Stomach (tissue), 8 donors: ENCODE measurements at regions not wholly inside any gene's neighbourhood (a gene's known extent, or its start where the extent isn't known, plus 50 kb on each side); places are given as distances from the start of the nearest gene placed in this dataset.
"Not testable (repeated sequence)": the region's sequence is repeated elsewhere in the genome, so short reads cannot be mapped to it uniquely, and the experiment has no call there.

ENCODE experiments used
- DNase-seq, 2 donors: peaks; one replicate each; pipeline versions ENCODE4 v3.0.0 to v3.0.0-alpha.2; 2013 to 2019
- H3K27ac ChIP-seq, 5 donors: fragments of 200-600 bp in 4 of 5; sonication (generic) in 4 of 5; one replicate each; pipeline ENCODE4 v1.5.1; 2013 to 2019; ENCODE audit warnings: mild to moderate bottlenecking in 1 of 5, moderate library complexity in 1 of 5
- H3K27me3 ChIP-seq, 3 donors: fragments of 200-600 bp; sonication (generic); one replicate each; pipeline ENCODE4 v1.5.1; 2017 to 2019; ENCODE audit warnings: mixed run types in 1 of 3
- H3K36me3 ChIP-seq, 4 donors: fragments of 200-600 bp; sonication (generic); 1 replicate in 3 of 4; 2 replicates in 1 of 4; pipeline ENCODE4 v1.5.1; 2016 to 2019
- H3K4me1 ChIP-seq, 4 donors: fragments of 200-600 bp; sonication (generic); one replicate each; pipeline ENCODE4 v1.5.1; 2016 to 2019
- H3K4me3 ChIP-seq, 4 donors: fragments of 200-600 bp; sonication (generic) in 3 of 4; one replicate each; pipeline ENCODE4 v1.5.1; 2016 to 2019; ENCODE audit warnings: mild to moderate bottlenecking in 1 of 4
- H3K9me3 ChIP-seq, 4 donors: fragments of 200-600 bp; sonication (generic); one replicate each; pipeline ENCODE4 v1.5.1; 2016 to 2019
- CTCF ChIP-seq, 7 experiments: fragments of 450-650 bp in 4 of 7; fragments of 200-600 bp in 3 of 7; sonication (generic) in 3 of 7; IDR thresholded peaks; one replicate each; pipeline ENCODE4 v1.5.1; 2016 to 2019; ENCODE audit warnings: antibody characterized with exemption in 7 of 7, control low read depth in 2 of 7, mild to moderate bottlenecking in 1 of 7
- EP300 ChIP-seq: sonication (generic); formaldehyde crosslinking; IDR thresholded peaks from one replicate; pipeline ENCODE4 v1.6.1; 2017; ENCODE audit warnings: antibody characterized with exemption
- POLR2A ChIP-seq, 4 donors: fragments of 450-650 bp; IDR thresholded peaks; one replicate each; pipeline ENCODE4 v1.6.1; 2016; ENCODE audit warnings: antibody characterized with exemption in 4 of 4, control low read depth in 2 of 4, mild to moderate bottlenecking in 1 of 4, moderate library complexity in 1 of 4
- POLR2AphosphoS5 ChIP-seq, 3 donors: sonication (generic); formaldehyde crosslinking; IDR thresholded peaks; one replicate each; pipeline ENCODE4 v1.6.1; 2016; ENCODE audit warnings: antibody characterized with exemption in 3 of 3
- WGBS, 5 donors: extraction: QIAGEN DNeasy Blood & Tissue Kit in 3 of 5; methylation state at CpG; one replicate each; pipeline versions ENCODE4 v1.1.5 to v1.1.7; 2013 to 2018; 5-methylcytosine and 5-hydroxymethylcytosine counted together
- intact Hi-C: fragments of 100-400 bp; cut with DNase I; formaldehyde crosslinking; loops from one replicate; pipeline ENCODE4 v1.15.1; 2023; ENCODE audit warnings: low total_unique reads
- donor health status: healthy with polysubstance abuse.
- donor health status: Bipolar disorder and iron deficiency.
- donor health status: healthy.

- WGBS, 5 donors = 86 to 98% (median 93%) methylated on average over 4 of the region's 4 CpGs
- intact Hi-C loops = no loop called here
- no peaks in the 10 kb centered on the region for H3K36me3 ChIP-seq
- no peak for TF ChIP-seq CTCF (IDR thresholded peaks at IDR 0.05)
- TF ChIP-seq POLR2AphosphoS5 (IDR thresholded peaks at IDR 0.05) = no peak
- TF ChIP-seq POLR2A (IDR thresholded peaks at IDR 0.05) = no peak
- no peak for TF ChIP-seq EP300
- H3K9me3 ChIP-seq = no peaks in the 10 kb centered on the region
- no peaks in the 10 kb centered on the region for H3K27me3 ChIP-seq
- H3K4me1 ChIP-seq = no peaks in the 10 kb centered on the region
- no peak overlapping the region for H3K27ac ChIP-seq
- no peak for DNase-seq
- H3K4me3 ChIP-seq = no peak overlapping the region
Measured at GRCh38 chr18:38651736-38652135, 1086.1 kb upstream of the CELF4 start.

GRCh38 chr18:38648179-38648578 is 1082.6 kb upstream of the CELF4 start:
- 55 to 85% (median 65%) methylated on average over 1 of the region's 1 CpG for WGBS, 5 donors
- Histone ChIP-seq H3K27ac (no peak overlapping the region), H3K27me3 (no peaks in the 10 kb centered on the region), H3K4me3 (no peak overlapping the region), H3K36me3 (no peaks in the 10 kb centered on the region), H3K9me3 (no peaks in the 10 kb centered on the region), H3K4me1 (no peaks in the 10 kb centered on the region)
- TF ChIP-seq EP300 = no peak
- TF ChIP-seq CTCF (IDR thresholded peaks at IDR 0.05) = no peak
- no peak for TF ChIP-seq POLR2AphosphoS5 (IDR thresholded peaks at IDR 0.05)
- no peak for DNase-seq
- intact Hi-C loops = no loop called here

- TF ChIP-seq POLR2A (IDR thresholded peaks at IDR 0.05) (no peak), POLR2AphosphoS5 (IDR thresholded peaks at IDR 0.05) (no peak)
- H3K4me1 ChIP-seq = no peaks in the 10 kb centered on the region
- no peak overlapping the region for H3K27ac ChIP-seq
- intact Hi-C loops = no loop called here
- H3K36me3 ChIP-seq = no peaks in the 10 kb centered on the region
- H3K4me3 ChIP-seq = no peak overlapping the region
- H3K27me3 ChIP-seq = no peaks in the 10 kb centered on the region
- H3K9me3 ChIP-seq = no peaks in the 10 kb centered on the region
- no peak for DNase-seq
Measured at GRCh38 chr18:38646296-38646695, 1080.7 kb upstream of the CELF4 start.

- H3K4me3 ChIP-seq = no peak overlapping the region
- no peaks in the 10 kb centered on the region for H3K9me3 ChIP-seq
- no peak for DNase-seq
- H3K4me1 ChIP-seq = no peaks in the 10 kb centered on the region
- no peak for TF ChIP-seq POLR2AphosphoS5 (IDR thresholded peaks at IDR 0.05)
- no peak for TF ChIP-seq CTCF (IDR thresholded peaks at IDR 0.05)
- no peak for TF ChIP-seq POLR2A (IDR thresholded peaks at IDR 0.05)
- no peak for TF ChIP-seq EP300
- WGBS, 5 donors = 68 to 80% (median 76%) methylated on average over 4 of the region's 4 CpGs
- no peaks in the 10 kb centered on the region for H3K27me3 ChIP-seq
- H3K36me3 ChIP-seq = no peaks in the 10 kb centered on the region
- no peak overlapping the region for H3K27ac ChIP-seq
- intact Hi-C loops = no loop called here
Measured at GRCh38 chr18:38644875-38645641, 1079.5 kb upstream of the CELF4 start.

- H3K36me3 ChIP-seq = no peaks in the 10 kb centered on the region
- intact Hi-C loops = no loop called here
- no peak for DNase-seq
- peaks cover 0 to 19% (median 11%) of the 10 kb centered on the region in 4 donors for H3K9me3 ChIP-seq
- TF ChIP-seq CTCF (IDR thresholded peaks at IDR 0.05) (no peak), EP300 (no peak), POLR2A (IDR thresholded peaks at IDR 0.05) (no peak), POLR2AphosphoS5 (IDR thresholded peaks at IDR 0.05) (no peak)
- H3K27me3 ChIP-seq = no peaks in the 10 kb centered on the region
- H3K4me1 ChIP-seq = no peaks in the 10 kb centered on the region
- 78 to 87% (median 82%) methylated on average over 3 of the region's 3 CpGs for WGBS, 5 donors
- H3K27ac ChIP-seq = no peak overlapping the region
- H3K4me3 ChIP-seq = no peak overlapping the region
Measured at GRCh38 chr18:38642711-38643110, 1077.1 kb upstream of the CELF4 start.

- H3K4me3 ChIP-seq, DNase-seq, H3K27ac ChIP-seq, H3K27me3 ChIP-seq, intact Hi-C loops, H3K4me1 ChIP-seq, H3K36me3 ChIP-seq: not testable (repeated sequence)
- WGBS, 5 donors = 70 to 96% (median 76%) methylated on average over 9 of the region's 9 CpGs
- H3K9me3 ChIP-seq = peaks cover 0 to 19% (median 11%) of the 10 kb centered on the region in 4 donors
Measured at GRCh38 chr18:38639700-38640099, 1074.1 kb upstream of the CELF4 start.
